ENCODE measurements at regions not wholly inside any gene's neighbourhood (a gene's known extent, or its start where the extent isn't known, plus 50 kb on each side); places are given as distances from the start of the nearest gene placed in this dataset.

- DNase-seq (ENCODE audit: low spot score): no peak
These were observed 292.3 kb upstream of the PITRM1 start for GRCh38 chr10:3464760-3465405.

- no peak for DNase-seq (ENCODE audit: low spot score)
These were observed 288.0 kb upstream of the PITRM1 start for GRCh38 chr10:3460420-3461128.

- DNase-seq (ENCODE audit: low spot score): no peak
These were observed 283.1 kb upstream of the PITRM1 start for GRCh38 chr10:3455385-3456334.

- no peak for DNase-seq (ENCODE audit: low spot score)
These were observed 280.2 kb upstream of the PITRM1 start for GRCh38 chr10:3452683-3453361.

GRCh38 chr10:3452173-3452626, 279.6 kb upstream of the PITRM1 start:
- DNase-seq (ENCODE audit: low spot score): no peak

GRCh38 chr10:3451516-3452172, 279.1 kb upstream of the PITRM1 start:
- no peak for DNase-seq (ENCODE audit: low spot score)

- DNase-seq (ENCODE audit: low spot score): no peak
These were observed 273.6 kb upstream of the PITRM1 start for GRCh38 chr10:3446221-3446620.

GRCh38 chr10:3445648-3446047, 273.1 kb upstream of the PITRM1 start:
- no peak for DNase-seq (ENCODE audit: low spot score)

GRCh38 chr10:3442451-3442990, 269.9 kb upstream of the PITRM1 start:
- no peak for DNase-seq (ENCODE audit: low spot score)

- no peak for DNase-seq (ENCODE audit: low spot score)
These were observed 266.6 kb upstream of the PITRM1 start for GRCh38 chr10:3439183-3439582.

- DNase-seq (ENCODE audit: low spot score): no peak
These were observed 266.0 kb upstream of the PITRM1 start for GRCh38 chr10:3438606-3439005.

GRCh38 chr10:3435671-3436070, 263.1 kb upstream of the PITRM1 start:
- DNase-seq (ENCODE audit: low spot score): no peak

GRCh38 chr10:3433988-3434387, 261.4 kb upstream of the PITRM1 start:
- DNase-seq (ENCODE audit: low spot score): no peak

- no peak for DNase-seq (ENCODE audit: low spot score)
These were observed 260.5 kb upstream of the PITRM1 start for GRCh38 chr10:3433131-3433530.

GRCh38 chr10:3432081-3432825, 259.7 kb upstream of the PITRM1 start:
- peak; percentile 20 for DNase-seq (ENCODE audit: low spot score)

GRCh38 chr10:3430501-3430900, 257.9 kb upstream of the PITRM1 start:
- no peak for DNase-seq (ENCODE audit: low spot score)

GRCh38 chr10:3429676-3430075, 257.1 kb upstream of the PITRM1 start:
- no peak for DNase-seq (ENCODE audit: low spot score)

GRCh38 chr10:3428826-3429225, 256.2 kb upstream of the PITRM1 start:
- DNase-seq (ENCODE audit: low spot score): no peak

GRCh38 chr10:3427950-3428354, 255.4 kb upstream of the PITRM1 start:
- DNase-seq (ENCODE audit: low spot score): no peak

GRCh38 chr10:3427347-3427746, 254.8 kb upstream of the PITRM1 start:
- DNase-seq (ENCODE audit: low spot score): no peak
